Stimulated activated naive CD8-positive, alpha-beta T cell treated with anti-CD3 and anti-CD28 coated beads, Interleukin-15, Interleukin-2, amounts not matched to agents 100 U/mL and 50 U/mL, for 24 hours (primary cell): ENCODE measurements at regions not wholly inside any gene's neighbourhood (a gene's known extent, or its start where the extent isn't known, plus 50 kb on each side); places are given as distances from the start of the nearest gene placed in this dataset.
A peak's percentile ranks its signal among the peaks of the same experiment; 100 is the strongest.

Experiments
- ATAC-seq: fragments of 150-1000 bp; cut with Tn5 transposase; one replicate; pipeline ENCODE4 v1.10.0; 2021
- DNase-seq: peaks from one replicate; pipeline ENCODE4 v3.0.0; 2021

- ATAC-seq (no peak), DNase-seq (no peak)
Observed at GRCh38 chr19:30662211-30662861, 290.2 kb downstream of the ZNF536 start.

GRCh38 chr19:30659638-30660037 is 287.5 kb downstream of the ZNF536 start:
- DNase-seq: no peak

GRCh38 chr19:30656520-30657100 is 284.4 kb downstream of the ZNF536 start:
- DNase-seq (no peak), ATAC-seq (no peak)

More at GRCh38 chr19:30659638-30660037, 287.5 kb downstream of the ZNF536 start:
- ATAC-seq: no peak

DNA sequence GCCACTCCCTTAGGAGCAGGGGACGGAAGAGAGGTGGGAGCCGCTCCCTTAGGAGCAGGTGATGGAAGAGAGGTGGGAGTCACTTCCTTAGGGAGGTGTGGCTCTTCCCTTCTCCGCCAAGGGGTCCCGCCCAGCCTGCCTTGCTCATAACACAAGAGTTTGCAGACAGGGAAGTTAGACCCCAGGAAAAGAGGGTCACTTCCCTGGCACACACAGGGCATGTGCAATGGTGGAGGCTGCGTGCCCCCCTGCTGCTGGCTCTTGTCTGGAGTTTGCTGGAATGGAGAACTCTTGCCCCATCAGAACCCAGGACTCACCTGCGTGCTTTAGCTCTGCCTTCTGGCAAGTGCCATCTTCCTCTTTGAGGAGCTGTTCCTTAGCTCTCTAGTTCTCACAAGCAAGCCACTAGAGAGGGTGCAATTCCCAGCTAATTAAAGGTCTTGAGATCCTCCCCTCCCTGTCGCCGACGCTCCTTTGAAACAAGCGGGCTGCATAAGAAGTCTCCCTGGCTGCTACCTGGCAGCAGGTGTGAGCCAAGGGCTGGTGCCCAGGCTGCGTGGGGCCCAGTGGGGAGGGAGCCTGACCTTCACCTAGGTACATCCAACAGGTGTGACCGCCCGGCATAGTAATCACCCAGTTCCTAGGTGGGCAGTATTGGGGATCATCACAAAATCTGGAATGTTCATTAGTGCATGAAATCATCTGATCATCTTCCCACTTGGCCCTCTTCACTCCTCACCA is 281.6 kb downstream of the ZNF536 start:
- ATAC-seq: no peak
- DNase-seq: no peak

GRCh38 chr19:30652751-30653150 is 280.6 kb downstream of the ZNF536 start:
- no peak for ATAC-seq

GRCh38 chr19:30651691-30652090 is 279.5 kb downstream of the ZNF536 start:
- DNase-seq (no peak), ATAC-seq (no peak)

More at GRCh38 chr19:30652751-30653150, 280.6 kb downstream of the ZNF536 start:
- no peak for DNase-seq

DNA sequence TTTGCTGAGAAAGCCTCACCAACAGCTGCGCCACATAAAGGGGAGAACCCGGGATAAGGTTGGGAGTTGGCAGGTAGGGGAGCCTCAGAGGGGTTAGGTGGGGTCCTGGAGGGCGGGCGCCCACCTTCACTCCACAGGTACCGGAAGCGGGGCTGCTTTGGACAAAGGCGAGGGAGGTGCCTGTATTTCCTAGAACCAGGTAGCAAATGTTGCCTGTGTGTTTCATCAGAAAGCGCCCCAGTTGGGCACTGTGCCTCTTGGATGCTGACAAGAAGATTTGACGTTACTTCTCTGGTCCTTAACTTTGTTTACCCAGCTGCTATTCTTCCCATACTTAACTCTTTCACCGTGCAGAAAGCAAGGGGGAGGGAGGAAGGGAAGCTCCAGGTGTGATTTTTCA is 278.9 kb downstream of the ZNF536 start:
- DNase-seq (no peak), ATAC-seq (no peak)

DNA sequence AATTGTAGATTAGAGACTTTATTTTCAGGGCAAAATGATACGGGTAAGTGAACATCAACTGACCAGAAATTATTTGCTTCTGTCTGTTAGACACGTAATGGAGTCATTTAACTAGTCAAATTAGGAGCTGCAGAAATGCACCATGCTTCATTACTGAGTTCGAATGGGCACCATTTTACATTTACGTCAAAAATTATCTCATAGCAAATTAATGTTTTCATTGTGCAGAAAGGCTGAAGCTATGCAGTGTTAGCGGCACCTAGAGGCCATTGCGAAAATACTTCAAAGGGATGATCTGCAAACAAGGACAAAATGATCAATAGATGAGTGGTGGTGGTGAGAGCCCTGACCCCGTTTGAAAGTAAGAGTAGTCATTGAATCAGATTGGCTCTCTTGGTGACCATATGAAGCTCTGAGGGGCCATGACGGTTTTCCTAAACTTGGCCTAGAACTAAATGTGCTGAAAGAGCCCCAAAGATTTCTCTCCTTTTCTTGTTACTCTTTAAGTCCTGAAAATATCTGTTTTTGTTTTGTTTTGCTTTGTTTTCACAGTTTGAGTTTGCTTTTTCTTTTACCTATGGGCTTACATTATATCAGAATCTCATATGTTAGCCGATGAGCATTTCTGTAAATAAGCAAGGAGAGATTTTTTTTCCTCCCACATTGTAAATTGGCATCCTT is 277.9 kb downstream of the ZNF536 start:
- no peak for ATAC-seq
- peak; percentile 38 for DNase-seq

GRCh38 chr19:30648866-30649862 is 277.0 kb downstream of the ZNF536 start:
- ATAC-seq (no peak), DNase-seq (no peak)

DNA sequence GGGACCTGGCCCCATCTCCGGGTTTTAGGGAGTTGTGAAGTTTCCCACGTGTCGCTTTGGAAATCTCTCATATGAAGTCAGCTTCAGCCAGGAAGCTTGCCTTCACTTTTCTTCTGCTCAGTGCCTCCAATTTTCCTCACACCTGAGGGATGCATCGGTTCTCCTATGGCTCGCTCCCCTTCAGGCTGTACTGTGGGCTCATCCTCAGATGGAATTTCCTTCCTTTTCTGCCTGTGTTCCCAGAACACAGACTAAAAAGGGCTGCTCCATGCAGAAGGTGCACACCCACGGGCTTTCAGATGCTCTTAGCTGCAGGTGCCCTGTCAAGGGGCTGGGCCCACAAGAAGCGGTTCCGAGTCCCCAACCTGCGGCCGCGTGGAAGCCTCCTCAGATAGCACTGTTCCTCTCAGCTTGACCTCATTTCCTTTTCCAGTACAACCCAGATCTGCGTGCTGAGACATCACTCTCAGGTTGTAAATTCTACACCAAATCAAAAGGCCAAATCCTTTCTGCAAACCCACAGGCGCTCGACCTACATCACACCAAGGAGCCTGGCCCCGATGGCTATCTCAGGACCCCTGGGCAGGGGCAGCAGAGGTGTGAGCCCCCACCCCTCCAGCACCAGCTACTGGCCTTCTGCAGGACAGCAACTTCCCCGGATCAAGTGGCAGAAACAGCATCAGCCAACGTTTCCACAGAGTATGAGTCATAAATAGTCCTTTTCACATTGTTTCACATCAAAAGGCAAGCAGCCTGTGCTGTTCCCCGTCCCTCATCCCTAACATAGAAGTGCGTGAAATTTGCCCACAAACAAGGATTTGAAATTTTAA is 275.9 kb downstream of the ZNF536 start:
- ATAC-seq: no peak
- no peak for DNase-seq

- no peak for DNase-seq
- no peak for ATAC-seq
Observed at GRCh38 chr19:30646806-30647205, 274.6 kb downstream of the ZNF536 start.

GRCh38 chr19:30645946-30646577 is 273.9 kb downstream of the ZNF536 start:
- DNase-seq (no peak), ATAC-seq (no peak)

GRCh38 chr19:30640252-30640965 is 268.2 kb downstream of the ZNF536 start:
- DNase-seq (no peak), ATAC-seq (no peak)

- no peak for ATAC-seq
Observed at GRCh38 chr19:30638889-30639288, 266.7 kb downstream of the ZNF536 start.

DNA sequence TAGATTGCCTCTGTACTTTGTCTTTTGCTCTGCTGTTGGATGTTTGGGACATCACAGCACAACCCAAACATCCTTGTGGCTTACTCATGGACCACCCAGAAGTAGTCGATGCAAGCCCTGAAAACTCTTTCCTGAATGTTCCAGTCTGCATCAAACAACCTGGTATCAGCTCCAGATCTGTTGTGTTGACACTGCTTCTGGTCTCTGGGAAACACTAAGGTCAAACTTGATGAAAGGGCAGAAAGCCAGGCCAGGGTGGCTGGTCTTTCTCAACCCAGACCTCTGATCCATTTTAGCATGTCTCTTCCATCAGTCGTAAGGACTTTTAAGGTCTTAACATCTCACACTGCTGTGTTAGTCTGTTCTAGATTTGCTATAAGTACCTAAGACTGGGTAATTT is 265.7 kb downstream of the ZNF536 start:
- ATAC-seq: no peak
- DNase-seq: no peak

More at GRCh38 chr19:30638889-30639288, 266.7 kb downstream of the ZNF536 start:
- DNase-seq: no peak

GRCh38 chr19:30634996-30635975 is 263.1 kb downstream of the ZNF536 start:
- DNase-seq (no peak), ATAC-seq (no peak)

DNA sequence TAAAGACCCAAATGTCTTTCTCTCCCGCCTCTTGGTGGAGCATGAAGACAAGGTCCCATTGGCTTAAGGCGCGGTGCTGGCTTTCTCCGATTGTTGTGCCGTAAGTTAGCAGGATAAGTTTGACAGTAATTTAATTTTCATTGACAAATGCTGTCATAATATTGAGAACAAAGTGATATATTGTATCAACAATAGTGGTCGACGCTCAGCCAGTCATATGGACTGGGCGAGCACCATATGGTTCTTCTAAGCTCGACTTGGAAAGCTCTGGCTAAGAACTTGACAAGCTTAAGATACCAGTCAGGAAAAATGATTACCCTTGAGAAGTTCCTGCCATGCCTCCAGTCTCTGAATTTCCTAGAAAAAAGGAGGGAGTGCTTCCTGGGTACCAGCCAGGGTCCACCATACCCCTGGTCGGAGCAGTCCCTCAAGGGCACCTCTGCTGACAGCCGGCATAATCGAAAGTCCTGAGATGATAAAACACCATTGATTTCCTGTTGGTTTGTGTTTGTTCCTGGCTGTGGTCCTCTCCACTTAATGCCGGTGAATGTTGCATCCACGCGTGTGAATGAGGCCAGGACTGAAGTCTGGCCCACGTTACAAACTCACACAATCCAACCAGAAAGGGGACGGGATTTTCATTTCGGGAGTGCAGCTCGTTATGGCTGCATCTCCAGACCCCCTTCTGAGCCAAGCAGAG is 262.1 kb downstream of the ZNF536 start:
- DNase-seq (no peak), ATAC-seq (no peak)

DNA sequence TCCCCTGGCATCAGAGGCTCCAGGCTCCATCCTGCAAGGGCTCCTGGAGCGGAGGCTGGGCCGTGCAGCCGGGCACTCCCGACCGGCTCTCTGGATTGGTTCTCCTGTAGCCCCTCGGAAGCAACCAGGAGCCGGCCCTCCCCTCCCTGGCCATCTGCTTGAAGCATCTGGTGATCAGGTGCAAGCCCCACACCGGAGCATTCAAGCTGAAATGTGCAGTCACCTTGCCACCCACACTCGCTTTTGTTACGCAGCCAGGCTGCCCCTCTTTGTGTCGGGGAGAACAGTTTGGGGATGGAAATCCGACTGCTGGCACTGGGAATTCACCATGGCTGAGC is 258.8 kb downstream of the ZNF536 start:
- DNase-seq: no peak
- no peak for ATAC-seq
